Spleen (tissue), 7 donors: ENCODE measurements at regions not wholly inside any gene's neighbourhood (a gene's known extent, or its start where the extent isn't known, plus 50 kb on each side); places are given as distances from the start of the nearest gene placed in this dataset.

Experiments used
- CTCF ChIP-seq, 11 experiments: fragments of 200-600 bp in 7 of 11; fragments of 450-650 bp in 4 of 11; sonication (generic) in 4 of 11; IDR thresholded peaks in 8 of 11; conservative IDR thresholded peaks in 3 of 11; 1 replicate in 7 of 11; 2 replicates in 4 of 11; pipeline versions ENCODE4 v1.4.0 to v1.8.0; 2016 to 2021; ENCODE audit warnings: antibody characterized with exemption in 11 of 11, inconsistent platforms in 4 of 11, mild to moderate bottlenecking in 1 of 11
- POLR2A ChIP-seq, 3 donors: fragments of 450-650 bp; IDR thresholded peaks; one replicate each; pipeline ENCODE4 v1.5.1; 2017; ENCODE audit warnings: antibody characterized with exemption in 3 of 3, mild to moderate bottlenecking in 1 of 3
- donor health status: DM: no; HTN: no; CAD: no; lungs with moderate emphysema.
- donor health status: DM: no; HTN: no; CAD: no.
- donor health status: DM: no; HTN: no; CAD: no.

GRCh38 chr3:106130384-106131198 is 261.8 kb upstream of the CBLB start:
- no peak for TF ChIP-seq CTCF (IDR thresholded peaks at IDR 0.05 in 8 of 11, conservative IDR thresholded peaks at IDR 0.05 in 3 of 11)
- TF ChIP-seq POLR2A (IDR thresholded peaks at IDR 0.05): no peak
